Retinal pigment epithelial cell (primary cell): ENCODE measurements at regions not wholly inside any gene's neighbourhood (a gene's known extent, or its start where the extent isn't known, plus 50 kb on each side); places are given as distances from the start of the nearest gene placed in this dataset.

Experiments used
- DNase-seq: peaks from one replicate; pipeline ENCODE4 v3.0.0-alpha.2; 2010; ENCODE audit warnings: low read depth
- H3K4me3 ChIP-seq: 2 replicates; pipeline ENCODE4 v1.5.1; 2011; ENCODE audit warnings: mild to moderate bottlenecking, low read length, control low read depth, moderate library complexity
- CTCF ChIP-seq: conservative IDR thresholded peaks from 2 replicates; pipeline ENCODE4 v1.5.1; 2011; ENCODE audit warnings: low read depth, low read length, control low read depth, inconsistent platforms

GRCh38 chr16:9607515-9608230 is 516.2 kb downstream of the HAPSTR1 start:
- no peak for TF ChIP-seq CTCF

GRCh38 chr16:9610727-9611126 is 519.3 kb downstream of the HAPSTR1 start:
- H3K4me3 ChIP-seq = no peak overlapping the region
- TF ChIP-seq CTCF = no peak
- no peak for DNase-seq

More at GRCh38 chr16:9607515-9608230, 516.2 kb downstream of the HAPSTR1 start:
- H3K4me3 ChIP-seq = no peak overlapping the region
- no peak for DNase-seq

- no peak for TF ChIP-seq CTCF
- no peak overlapping the region for H3K4me3 ChIP-seq
- DNase-seq = no peak
Measured at GRCh38 chr16:9612267-9612666, 520.8 kb downstream of the HAPSTR1 start.

- no peak for DNase-seq
- TF ChIP-seq CTCF = no peak
- no peak overlapping the region for H3K4me3 ChIP-seq
Measured at GRCh38 chr16:9614389-9614788, 522.9 kb downstream of the HAPSTR1 start.

GRCh38 chr16:9622268-9622667 is 530.8 kb downstream of the HAPSTR1 start:
- no peak for TF ChIP-seq CTCF
- H3K4me3 ChIP-seq = no peak overlapping the region
- no peak for DNase-seq

GRCh38 chr16:9625122-9625521 is 533.7 kb downstream of the HAPSTR1 start:
- TF ChIP-seq CTCF = no peak
- H3K4me3 ChIP-seq = no peak overlapping the region
- DNase-seq = no peak

- no peak for DNase-seq
- H3K4me3 ChIP-seq = no peak overlapping the region
- TF ChIP-seq CTCF = no peak
Measured at GRCh38 chr16:9627427-9627826, 536.0 kb downstream of the HAPSTR1 start.
